Keratinocyte (primary cell): ENCODE measurements at regions not wholly inside any gene's neighbourhood (a gene's known extent, or its start where the extent isn't known, plus 50 kb on each side); places are given as distances from the start of the nearest gene placed in this dataset.

ENCODE experiments used
- EZH2 ChIP-seq: IDR thresholded peaks from one replicate; pipeline ENCODE4 v1.6.1; 2012; ENCODE audit warnings: inconsistent platforms, mild to moderate bottlenecking, low read length, moderate library complexity
- TF ChIP-seq, protein P1 (sequence below), 3 experiments: IDR thresholded peaks in 1 of 3; conservative IDR thresholded peaks in 1 of 3; optimal IDR thresholded peaks in 1 of 3; 2 replicates in 2 of 3; 3 replicates in 1 of 3; pipeline versions ENCODE3 to v1.5.1; 2011; ENCODE audit warnings: low read length in 3 of 3, mild to moderate bottlenecking in 3 of 3, moderate library complexity in 2 of 3, control low read depth in 1 of 3, inconsistent platforms in 1 of 3; ENCODE audit not compliant: insufficient read depth in 2 of 3; ENCODE audit errors: extremely low read depth in 1 of 3

DNA sequence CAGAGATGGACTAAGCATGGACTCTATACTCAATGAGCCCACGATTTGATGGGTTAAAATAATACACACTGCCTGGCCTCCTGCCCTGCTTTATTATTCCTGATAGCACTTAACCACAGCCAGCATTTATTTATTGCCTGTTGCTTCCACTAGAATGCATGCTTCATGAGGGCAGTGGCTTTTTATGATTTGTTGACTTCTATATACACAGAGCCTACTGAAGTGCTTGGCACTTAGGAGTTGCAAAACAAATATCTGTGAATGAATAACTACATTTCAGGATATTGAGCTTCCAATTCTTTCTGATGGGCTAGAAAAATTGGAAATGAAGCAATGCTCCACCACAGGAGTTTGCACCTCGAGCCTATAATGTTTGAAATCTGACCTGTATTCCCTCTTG, 513.6 kb upstream of the ZMIZ1 start:
- TF ChIP-seq, protein P1, sequence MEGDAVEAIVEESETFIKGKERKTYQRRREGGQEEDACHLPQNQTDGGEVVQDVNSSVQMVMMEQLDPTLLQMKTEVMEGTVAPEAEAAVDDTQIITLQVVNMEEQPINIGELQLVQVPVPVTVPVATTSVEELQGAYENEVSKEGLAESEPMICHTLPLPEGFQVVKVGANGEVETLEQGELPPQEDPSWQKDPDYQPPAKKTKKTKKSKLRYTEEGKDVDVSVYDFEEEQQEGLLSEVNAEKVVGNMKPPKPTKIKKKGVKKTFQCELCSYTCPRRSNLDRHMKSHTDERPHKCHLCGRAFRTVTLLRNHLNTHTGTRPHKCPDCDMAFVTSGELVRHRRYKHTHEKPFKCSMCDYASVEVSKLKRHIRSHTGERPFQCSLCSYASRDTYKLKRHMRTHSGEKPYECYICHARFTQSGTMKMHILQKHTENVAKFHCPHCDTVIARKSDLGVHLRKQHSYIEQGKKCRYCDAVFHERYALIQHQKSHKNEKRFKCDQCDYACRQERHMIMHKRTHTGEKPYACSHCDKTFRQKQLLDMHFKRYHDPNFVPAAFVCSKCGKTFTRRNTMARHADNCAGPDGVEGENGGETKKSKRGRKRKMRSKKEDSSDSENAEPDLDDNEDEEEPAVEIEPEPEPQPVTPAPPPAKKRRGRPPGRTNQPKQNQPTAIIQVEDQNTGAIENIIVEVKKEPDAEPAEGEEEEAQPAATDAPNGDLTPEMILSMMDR (optimal IDR thresholded peaks at IDR 0.05 in 1 of 3, IDR thresholded peaks at IDR 0.05 in 1 of 3, conservative IDR thresholded peaks at IDR 0.05 in 1 of 3; ENCODE audit: extremely low read depth in 1 of 3, insufficient read depth in 2 of 3, low read length in 3 of 3): no peak
- TF ChIP-seq EZH2: no peak
